ENCODE measurements at regions not wholly inside any gene's neighbourhood (a gene's known extent, or its start where the extent isn't known, plus 50 kb on each side); places are given as distances from the start of the nearest gene placed in this dataset.

DNA sequence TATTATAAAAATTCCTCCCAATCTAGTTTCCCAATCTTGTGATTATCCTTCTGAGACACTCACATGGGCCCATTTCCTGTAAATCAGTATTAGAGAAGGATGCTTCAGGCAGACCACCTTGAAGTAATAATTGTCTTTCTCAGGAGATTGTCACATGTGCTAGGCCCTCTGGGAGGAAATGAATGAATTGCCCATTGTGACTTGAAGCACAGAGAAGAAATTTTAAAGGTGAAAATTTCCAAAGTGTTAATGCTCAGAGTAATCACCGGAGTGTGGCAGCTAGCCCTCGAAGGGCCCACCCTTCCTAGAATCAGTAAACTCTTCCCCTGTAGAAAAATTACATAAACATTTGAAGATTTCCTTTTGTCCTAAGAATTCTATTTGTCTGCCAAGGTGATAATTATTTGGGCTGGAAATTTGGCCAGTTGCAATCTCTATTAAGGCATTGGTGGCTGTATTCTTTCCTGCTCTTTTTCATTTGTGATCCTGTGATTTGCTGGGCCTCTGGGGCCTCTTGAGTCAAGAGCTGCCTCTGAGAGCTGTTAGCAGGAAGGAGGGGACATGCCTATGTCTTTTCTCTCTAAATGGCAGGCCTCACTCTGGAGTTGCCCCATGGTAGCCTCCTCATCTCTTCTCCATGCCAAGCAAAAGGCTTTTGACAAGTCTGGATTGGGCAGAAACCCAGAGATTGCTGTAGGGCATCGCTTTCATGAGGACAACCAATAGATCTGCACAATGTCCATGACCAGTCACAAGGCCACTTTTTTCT is 371.5 kb upstream of the ACTBL2 start:
- DNase-seq (ENCODE audit: low spot score), result no peak
- intact Hi-C loops (cut with DNase I), result no loop called here

DNA sequence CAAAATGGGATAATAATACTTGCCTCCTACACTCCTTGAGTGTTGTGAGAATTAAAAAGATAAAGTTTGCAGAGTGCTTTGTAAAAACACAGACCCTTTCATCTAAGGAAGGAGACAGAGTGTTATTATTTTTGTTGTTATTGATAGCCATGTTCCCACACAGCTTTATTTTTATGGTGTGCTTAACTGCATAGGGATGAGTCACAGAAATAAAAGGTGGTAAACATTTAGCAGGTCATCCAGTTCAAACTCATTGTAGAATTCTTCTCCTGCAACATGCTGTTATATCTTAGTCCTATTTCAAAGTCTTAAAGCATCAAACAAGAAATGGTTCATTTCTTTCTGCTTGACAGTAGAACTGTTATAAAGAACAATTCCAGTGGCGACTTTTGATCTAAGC is 367.5 kb upstream of the ACTBL2 start:
- no peak for DNase-seq (ENCODE audit: low spot score)
- intact Hi-C loops (cut with DNase I), result no loop called here

DNA sequence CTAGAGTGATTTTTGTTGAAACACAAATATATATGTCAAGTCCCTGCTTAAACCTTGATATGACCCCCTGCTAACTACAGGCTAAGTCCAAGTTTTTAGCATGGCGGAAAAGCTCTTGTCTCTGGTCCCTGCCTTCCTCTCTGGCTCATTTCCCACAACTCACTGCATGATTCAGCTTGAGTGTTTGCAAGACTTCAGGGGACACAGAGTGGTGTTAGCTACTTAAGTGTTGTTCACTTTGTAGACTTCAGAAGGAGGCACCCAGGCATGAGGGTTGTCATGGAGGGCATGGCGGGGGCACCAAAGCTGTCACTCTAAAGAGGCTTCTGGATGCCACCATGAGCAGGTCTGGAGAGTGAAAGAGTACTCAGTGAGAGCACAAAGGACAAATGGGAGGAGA is 362.4 kb upstream of the ACTBL2 start:
- intact Hi-C loops (cut with DNase I), result no loop called here
- no peak for DNase-seq (ENCODE audit: low spot score)

DNA sequence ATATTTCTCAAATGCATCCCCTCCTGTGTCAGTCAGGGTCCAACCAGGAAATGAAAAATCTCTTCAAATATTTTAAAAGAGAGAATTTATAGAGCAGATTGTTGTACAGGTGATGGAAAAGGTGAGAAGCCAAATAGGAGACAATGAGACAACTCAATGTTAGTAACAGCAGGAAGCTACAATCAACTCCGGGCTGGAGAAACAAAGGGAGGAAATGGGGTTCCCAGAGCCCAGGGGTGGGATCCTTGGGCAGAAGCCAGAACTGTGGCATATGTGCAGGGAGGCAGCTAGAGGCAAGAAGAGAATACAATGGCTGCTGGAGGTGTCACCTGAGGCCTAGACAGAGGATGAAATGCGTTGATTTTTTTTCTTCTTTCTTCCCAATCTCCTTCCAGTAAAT is 361.8 kb upstream of the ACTBL2 start:
- intact Hi-C loops (cut with DNase I), result no loop called here
- no peak for DNase-seq (ENCODE audit: low spot score)

DNA sequence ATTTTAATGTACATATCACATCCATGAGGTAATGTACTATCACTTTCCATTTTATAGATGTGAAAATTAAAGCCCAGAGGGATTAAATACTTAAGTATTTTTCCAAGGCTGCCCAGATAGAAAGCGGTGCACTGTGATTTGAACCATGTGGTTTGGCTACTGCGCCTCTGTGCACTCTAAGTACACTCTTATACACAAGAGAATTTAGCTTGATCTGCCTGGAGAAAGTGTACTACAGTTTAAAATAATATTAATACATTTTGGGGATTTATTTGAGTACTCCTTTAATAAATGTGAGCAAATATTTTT is 360.4 kb upstream of the ACTBL2 start:
- intact Hi-C loops (cut with DNase I), result no loop called here

DNA sequence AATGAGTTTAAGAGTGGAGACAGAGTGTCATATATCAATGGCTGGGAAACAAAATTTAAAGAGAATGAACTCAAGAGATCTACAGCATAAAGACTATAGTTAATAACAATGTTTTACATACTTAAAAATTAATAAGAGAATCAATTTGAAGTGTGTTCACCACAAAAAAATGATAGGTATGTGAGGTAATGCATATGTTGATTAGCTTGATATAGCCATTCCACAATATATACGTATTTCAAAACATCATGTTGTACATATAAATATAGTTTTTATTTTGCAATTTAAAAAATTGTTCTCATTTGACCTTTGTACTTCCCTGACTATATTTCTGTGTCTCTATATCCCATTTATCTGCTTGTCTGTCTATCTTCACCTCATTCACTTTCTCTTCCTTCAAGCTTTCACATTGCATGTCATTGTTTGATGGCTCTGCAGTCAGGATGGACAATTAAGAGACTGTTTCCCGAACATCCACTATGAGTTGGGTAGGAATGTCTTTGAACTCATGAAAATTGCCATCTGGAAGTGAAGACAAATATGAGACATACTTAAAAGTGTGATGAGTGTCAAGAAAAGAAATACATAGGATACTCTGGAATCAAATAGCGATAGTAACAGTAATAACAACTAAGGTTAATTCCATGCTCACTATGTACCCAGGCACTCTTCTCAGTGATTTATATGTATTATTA is 359.9 kb upstream of the ACTBL2 start:
- intact Hi-C loops (cut with DNase I), result no loop called here

More for the DNA sequence above, 360.4 kb upstream of the ACTBL2 start:
- DNase-seq (ENCODE audit: low spot score), result no peak

DNA sequence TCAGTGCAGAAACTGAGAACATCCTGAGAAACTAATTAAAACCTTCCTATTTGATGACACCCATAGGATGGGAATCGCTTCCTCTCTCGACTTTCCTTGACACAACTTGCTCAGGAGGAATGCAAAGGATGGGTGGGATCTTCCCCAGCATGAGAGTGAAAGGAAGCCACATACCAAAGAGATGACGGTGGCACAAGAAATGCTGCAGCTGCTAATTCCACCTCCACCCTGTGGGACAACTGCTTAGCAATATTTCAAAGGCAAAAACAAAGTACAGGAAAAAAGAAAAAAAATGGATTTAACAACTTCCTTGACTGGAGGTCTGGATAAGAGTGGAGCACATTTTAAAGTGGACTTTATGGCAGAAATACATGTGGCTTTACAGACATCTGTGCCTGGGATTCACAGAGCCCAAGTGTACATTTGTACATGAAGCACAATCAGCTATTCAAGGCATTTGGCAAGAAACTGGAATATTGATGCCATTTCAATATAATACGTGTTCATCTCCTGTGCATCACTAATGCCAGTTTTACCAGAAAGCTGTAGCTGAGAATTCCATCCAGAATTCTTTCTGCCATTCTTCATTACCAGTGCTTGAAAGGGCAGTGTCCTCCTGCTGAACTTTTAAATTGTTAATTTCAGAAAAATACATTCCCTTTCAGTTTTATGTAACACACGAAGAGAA is 359.2 kb upstream of the ACTBL2 start:
- intact Hi-C loops (cut with DNase I), result no loop called here
- DNase-seq (ENCODE audit: low spot score), result no peak

More for the DNA sequence above, 359.9 kb upstream of the ACTBL2 start:
- no peak for DNase-seq (ENCODE audit: low spot score)

DNA sequence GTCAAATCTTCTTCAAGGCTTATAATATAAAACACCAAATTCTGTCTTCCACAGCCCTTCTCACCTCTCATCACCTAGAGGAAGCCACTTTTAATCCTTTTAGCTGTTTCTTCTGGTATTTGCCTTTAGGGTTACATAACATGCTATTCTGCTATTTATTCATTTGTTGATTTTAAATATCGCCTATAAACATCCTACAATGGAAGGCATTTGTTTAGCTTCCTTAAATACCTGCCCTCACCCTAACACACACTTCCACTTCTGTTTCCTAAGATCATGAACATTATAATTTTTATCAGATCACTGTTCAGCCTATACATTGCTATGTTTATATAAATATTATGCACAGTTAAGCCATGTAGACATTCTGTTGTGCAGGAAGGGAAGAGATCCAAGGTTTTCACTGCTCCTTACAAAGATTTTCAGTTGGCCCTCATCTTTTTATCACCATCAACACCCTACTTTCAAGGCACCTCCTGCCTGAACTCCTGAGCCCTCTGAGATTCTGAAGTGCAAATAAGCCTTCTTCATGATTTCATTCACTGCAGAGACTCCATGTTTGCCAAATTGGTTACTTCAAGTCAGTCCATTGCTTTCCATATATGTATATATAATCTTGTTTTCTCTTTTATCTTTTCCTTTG is 356.9 kb upstream of the ACTBL2 start:
- DNase-seq (ENCODE audit: low spot score), result no peak
- intact Hi-C loops (cut with DNase I), result no loop called here

DNA sequence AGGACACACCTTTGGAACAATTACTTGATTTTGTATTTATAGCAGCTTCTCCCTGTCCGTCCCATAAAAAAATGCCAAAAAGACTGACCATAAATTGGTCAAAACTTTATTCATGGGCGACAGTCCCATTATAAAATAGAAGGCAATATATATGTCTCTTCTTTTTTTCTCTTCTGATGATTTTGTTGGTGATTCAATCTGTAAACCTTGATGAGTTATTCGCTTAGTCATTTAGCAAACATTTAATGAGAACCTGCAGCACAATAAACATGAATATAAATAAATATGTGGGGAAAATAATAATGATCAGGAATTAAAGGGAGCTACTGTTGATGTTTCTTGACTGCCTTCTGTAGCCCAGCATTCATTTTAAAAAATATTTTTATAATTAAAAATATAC is 356.4 kb upstream of the ACTBL2 start:
- DNase-seq (ENCODE audit: low spot score), result no peak
- intact Hi-C loops (cut with DNase I), result no loop called here

DNA sequence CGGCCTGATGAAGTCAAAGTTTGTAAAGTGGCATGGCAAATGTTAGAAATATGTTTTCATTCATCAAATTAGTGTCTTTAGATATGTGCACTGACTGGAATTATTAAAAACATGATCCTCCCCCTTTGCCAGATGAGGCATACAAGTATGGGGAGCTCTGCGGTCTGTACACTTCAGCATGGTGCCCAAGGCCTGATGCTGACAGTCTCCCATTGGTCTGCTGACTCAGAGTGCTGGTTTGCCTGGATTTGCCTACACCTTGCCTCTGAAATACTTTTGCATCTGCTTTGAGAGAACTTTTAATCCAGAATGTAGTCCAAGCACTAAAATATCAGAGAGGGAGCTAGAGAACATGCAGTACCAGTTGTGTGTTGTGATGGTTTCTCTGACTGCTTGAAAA is 354.3 kb upstream of the ACTBL2 start:
- DNase-seq (ENCODE audit: low spot score), result no peak
- intact Hi-C loops (cut with DNase I), result no loop called here

DNA sequence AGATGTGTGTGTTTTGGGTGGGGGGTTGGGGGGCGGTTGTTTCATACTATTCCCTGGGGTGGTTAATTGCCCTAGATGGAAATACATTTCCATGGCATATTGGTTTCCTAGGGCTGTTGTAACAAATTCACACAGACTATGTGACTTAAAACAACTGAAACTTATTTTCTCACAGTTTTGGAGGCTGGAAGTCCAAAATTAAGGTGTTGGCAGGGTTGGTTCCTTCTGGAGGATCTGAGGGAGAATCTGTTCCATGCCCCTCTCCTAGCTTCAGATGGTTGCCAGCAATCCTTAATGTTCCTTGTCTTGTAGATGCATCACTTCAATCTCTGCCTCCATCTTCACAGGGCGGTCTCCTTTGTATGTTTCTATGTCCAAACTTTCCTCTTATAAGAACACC is 353.7 kb upstream of the ACTBL2 start:
- intact Hi-C loops (cut with DNase I), result no loop called here
- DNase-seq (ENCODE audit: low spot score), result no peak

DNA sequence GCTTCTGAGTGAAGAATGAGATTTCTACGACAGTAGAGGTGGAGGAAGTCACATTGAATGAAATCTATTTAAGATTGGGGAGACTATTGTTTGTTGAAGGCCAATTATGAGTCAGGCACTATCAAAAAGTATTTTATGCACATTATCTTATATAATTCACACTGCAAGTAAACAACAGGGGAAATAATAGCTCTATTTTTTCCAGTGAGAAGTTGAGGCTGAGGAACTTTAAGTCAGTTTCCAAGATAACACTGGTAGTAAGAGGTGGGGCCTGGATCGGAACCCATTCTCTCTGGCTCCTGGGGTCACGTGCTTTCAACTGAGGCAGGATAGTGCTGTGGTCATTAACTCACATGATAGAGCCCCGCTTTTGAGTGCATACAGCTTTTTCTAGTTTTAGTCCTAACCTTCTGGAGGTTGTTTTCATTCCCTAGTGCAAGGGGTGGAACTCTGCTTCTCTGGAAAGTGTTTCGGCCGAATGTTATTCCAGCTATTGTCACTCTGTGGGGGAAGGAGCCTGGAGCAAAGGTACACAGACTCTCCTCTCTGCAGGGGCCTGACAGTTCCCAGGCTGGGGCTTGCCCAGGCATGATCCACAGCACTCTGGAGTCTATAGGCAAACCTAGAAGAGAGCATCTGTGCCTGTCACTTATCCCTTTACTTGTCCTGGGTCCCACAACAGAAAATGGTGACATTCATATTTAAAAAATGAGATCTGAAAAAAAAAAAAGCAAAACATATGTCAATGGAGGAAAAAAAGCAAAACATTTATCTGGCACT is 352.4 kb upstream of the ACTBL2 start:
- no peak for DNase-seq (ENCODE audit: low spot score)
- intact Hi-C loops (cut with DNase I), result no loop called here

DNA sequence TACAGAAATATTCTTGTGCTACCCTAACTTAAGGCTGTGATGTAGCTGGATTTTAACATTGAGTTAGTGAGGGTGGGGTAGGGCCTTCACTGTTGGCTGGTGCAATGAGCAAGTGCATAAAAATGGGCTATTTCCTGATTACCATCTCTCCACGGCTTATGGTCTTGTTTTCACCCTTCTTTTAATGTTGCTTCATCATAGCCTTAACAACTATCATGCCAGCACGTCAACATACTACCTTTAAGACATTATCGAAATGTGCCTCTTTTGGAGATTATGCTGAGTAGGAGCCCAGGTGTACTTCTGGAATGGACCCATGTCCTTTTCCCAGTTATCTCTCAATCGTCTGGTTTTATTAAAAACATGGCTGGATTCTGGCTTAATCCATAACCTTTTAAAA is 350.9 kb upstream of the ACTBL2 start:
- intact Hi-C loops (cut with DNase I), result no loop called here
- DNase-seq (ENCODE audit: low spot score), result no peak

DNA sequence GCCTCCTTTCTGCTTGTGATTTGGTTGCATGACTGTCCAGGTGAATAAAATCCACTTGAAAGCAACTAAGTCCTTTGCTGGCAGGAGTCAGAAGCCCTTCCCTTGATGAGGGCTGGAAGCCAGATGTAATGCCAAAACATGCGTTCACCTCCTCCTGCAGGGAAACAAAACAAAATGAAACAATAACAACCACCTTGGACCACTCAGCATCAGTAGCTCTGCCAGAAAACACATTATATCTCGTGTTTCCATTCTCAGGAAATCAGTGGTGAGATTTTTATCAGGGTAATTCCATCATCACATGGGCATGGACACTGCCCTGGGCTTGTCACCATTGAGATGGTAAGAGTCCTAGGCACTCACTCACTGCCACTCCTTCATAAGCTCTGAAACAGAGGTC is 350.3 kb upstream of the ACTBL2 start:
- intact Hi-C loops (cut with DNase I), result no loop called here

DNA sequence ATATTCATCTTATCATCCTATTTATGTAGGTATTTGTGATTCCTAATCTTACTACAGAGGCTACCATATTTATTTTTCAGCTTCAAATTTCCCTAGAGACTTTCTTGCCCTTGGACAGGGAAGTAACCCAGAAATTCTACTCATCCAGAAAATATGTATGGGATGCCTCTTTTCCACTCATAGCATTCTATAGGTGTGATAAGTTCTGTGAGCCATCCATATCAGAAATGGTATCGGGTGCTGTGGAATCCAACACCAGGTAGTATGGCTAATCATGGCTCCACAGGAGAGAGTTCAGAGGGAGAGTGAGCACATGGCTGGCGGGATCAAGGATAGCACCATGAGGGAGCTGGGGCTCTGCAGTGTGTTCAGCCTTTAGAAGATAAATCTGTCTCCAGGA is 349.3 kb upstream of the ACTBL2 start:
- intact Hi-C loops (cut with DNase I), result no loop called here
- DNase-seq (ENCODE audit: low spot score), result no peak

More for the DNA sequence above, 350.3 kb upstream of the ACTBL2 start:
- no peak for DNase-seq (ENCODE audit: low spot score)

DNA sequence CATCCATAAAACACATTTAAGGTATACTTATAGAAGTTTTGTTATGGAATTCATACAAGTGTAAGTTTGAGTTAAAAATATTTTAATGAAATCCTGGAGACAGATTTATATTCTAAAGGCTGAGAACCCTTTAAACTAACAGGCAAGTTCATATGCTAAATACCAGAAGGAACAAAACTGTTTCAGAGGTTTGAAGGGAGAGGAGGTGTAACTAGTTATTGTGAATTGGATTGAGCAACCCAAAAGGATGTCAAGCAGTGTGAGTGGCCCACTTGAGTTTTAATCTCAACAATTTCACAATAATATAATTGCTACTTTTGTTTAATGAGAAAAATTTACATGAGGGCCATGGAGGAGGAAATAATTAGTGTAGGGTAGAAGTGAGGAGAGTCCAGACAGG is 348.5 kb upstream of the ACTBL2 start:
- DNase-seq (ENCODE audit: low spot score), result no peak
- intact Hi-C loops (cut with DNase I), result no loop called here

DNA sequence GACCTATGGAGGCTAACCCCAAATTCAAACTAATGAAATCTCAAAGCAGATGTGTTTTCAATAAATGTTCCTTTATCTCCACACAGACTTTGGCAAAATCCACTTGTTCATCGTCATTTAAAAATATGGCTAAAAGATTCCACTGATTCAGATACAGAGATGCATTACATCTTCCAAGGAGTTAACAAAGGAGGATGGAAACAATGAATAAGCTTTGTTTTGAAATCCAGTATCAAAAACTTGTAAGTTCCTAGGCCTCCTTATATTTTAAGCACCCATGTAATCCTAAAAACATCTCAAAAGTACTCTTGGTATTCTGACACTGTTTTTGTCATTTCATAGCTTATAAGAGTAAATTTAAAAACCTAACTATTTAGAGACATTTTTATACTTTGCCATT is 345.6 kb upstream of the ACTBL2 start:
- intact Hi-C loops (cut with DNase I), result no loop called here
- DNase-seq (ENCODE audit: low spot score), result no peak

DNA sequence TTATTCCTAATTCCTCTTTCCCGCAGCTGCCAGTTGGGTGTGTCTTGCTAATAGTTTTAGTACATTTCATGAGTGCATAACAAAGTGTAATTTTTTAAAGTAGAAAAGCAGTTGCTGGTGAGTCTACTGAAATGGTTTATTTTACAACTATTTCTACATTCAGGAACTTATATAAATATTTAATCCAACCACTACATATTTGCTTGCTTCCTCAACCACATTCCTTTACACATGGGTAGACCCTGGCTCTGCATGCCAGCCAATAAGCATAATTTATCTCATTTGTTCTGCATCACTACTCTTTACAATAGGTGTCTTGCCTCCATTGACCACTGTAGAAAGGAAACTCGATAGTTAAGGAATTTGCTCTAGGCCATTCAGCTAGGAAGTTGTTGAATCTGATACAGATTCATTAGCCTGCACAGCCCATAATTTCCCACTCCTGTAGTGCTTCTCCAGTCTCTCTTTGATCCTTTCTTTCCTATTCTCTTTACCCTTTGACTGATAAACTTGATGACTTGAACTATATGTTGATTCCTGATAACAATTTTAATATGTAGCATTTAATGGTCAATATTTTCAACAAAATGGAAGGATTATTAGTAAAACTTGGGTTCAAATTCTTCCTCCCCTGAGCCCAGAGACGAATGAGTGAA is 342.5 kb upstream of the ACTBL2 start:
- intact Hi-C loops (cut with DNase I), result no loop called here

DNA sequence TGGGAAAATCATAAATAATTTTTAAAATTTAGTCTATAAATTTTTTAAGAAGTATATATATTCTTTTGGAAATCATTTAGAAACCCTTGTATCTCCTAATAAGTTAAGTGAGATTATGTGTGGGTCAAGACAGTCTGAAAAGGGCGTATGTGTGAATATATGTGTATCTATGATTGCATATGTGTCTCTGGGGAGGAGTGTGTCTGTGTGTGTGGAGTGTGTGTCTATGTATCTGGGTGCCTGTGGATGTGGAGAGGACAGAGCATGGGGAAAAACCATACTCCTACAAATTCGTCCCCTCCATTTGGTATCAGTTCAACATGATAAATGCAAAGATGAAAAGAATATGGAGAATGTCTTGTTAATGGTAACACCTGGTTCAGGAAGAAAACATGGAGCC is 342.0 kb upstream of the ACTBL2 start:
- intact Hi-C loops (cut with DNase I), result no loop called here
- DNase-seq (ENCODE audit: low spot score), result no peak

More for the DNA sequence above, 342.5 kb upstream of the ACTBL2 start:
- no peak for DNase-seq (ENCODE audit: low spot score)
